Dendritic cell treated with granulocyte-macrophage colony-stimulating factor and Interleukin-4, amounts not matched to agents 40 ng/mL and 50 ng/mL, for 4 days (primary cell): ENCODE measurements at regions not wholly inside any gene's neighbourhood (a gene's known extent, or its start where the extent isn't known, plus 50 kb on each side); places are given as distances from the start of the nearest gene placed in this dataset.

ENCODE experiments used
- H3K27ac Mint-ChIP-seq: one replicate; pipeline ENCODE4 v1.8.0; 2022; ENCODE audit warnings: mild to moderate bottlenecking, mixed read lengths
- H3K27me3 Mint-ChIP-seq: one replicate; pipeline ENCODE4 v1.8.0; 2022; ENCODE audit warnings: mild to moderate bottlenecking, mixed read lengths
- H3K36me3 Mint-ChIP-seq: one replicate; pipeline ENCODE4 v1.8.0; 2022; ENCODE audit warnings: low read depth, mixed read lengths
- H3K4me1 Mint-ChIP-seq: one replicate; pipeline ENCODE4 v1.8.0; 2022; ENCODE audit warnings: low read depth, mixed read lengths
- H3K4me3 Mint-ChIP-seq: one replicate; pipeline ENCODE4 v1.8.0; 2022; ENCODE audit warnings: mild to moderate bottlenecking, moderate library complexity, mixed read lengths
- H3K9me3 Mint-ChIP-seq: one replicate; pipeline ENCODE4 v1.8.0; 2022; ENCODE audit warnings: mixed read lengths
- intact Hi-C: fragments of 100-400 bp; cut with micrococcal nuclease; formaldehyde crosslinking; loops from one replicate; pipeline ENCODE4 v1.15.0; 2022

GRCh38 chr20:6265204-6265904, 142.5 kb upstream of the FERMT1 start:
- no peaks in the 10 kb centered on the region for H3K9me3 Mint-ChIP-seq
- peaks cover 5% of the 10 kb centered on the region for H3K4me1 Mint-ChIP-seq
- intact Hi-C loops: no loop called here
- H3K27ac Mint-ChIP-seq: no peak overlapping the region
- no peaks in the 10 kb centered on the region for H3K36me3 Mint-ChIP-seq
- H3K27me3 Mint-ChIP-seq: peaks cover 3% of the 10 kb centered on the region
- no peak overlapping the region for H3K4me3 Mint-ChIP-seq

GRCh38 chr20:6253396-6253795, 130.6 kb upstream of the FERMT1 start:
- H3K27me3 Mint-ChIP-seq: no peaks in the 10 kb centered on the region
- no peak overlapping the region for H3K4me3 Mint-ChIP-seq
- intact Hi-C loops: no loop called here
- no peaks in the 10 kb centered on the region for H3K4me1 Mint-ChIP-seq
- H3K27ac Mint-ChIP-seq: no peak overlapping the region
- H3K9me3 Mint-ChIP-seq: no peaks in the 10 kb centered on the region
- no peaks in the 10 kb centered on the region for H3K36me3 Mint-ChIP-seq

DNA sequence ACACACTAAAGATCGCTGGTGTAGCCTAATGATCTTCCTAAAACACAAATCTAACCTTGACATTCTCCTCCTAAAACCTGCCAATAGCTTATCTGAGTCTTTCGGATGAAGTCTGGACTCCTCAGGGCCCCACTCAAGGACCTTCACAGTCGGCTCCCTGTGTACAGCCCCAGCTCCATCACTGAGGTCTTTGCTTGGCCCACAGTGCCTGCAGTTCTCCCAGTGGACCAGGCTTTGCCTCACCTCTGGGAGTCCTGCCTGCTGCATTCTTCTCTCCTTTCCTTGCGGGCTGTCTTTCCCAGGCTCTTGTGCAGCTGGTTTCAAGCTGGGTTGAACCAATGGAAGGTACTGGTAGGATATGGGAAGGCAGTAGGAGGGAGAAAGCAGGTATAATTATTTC, 122.6 kb upstream of the FERMT1 start:
- Mint-ChIP-seq H3K4me3 (no peak overlapping the region), H3K27me3 (no peaks in the 10 kb centered on the region), H3K27ac (no peak overlapping the region), H3K36me3 (no peaks in the 10 kb centered on the region), H3K4me1 (no peaks in the 10 kb centered on the region), H3K9me3 (no peaks in the 10 kb centered on the region)
- intact Hi-C loops: no loop called here

DNA sequence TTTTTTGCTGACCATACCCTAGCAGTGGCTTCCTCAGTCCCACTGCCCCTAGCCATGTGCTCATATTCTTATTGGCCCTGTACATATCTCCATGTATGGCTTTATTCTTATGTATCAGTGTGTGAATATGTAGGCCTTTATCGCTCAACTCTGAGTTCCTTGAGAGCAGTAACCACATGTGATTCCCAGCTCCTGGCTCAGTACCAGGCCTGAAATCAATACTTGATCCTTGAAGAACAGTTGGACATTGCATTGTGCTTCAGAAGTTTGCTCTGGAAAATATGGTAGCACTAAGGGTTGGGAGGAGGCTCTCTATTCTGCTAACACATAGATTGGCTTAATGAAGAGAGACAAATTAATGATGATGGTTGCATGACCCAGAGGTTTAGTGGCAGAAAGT, 118.8 kb upstream of the FERMT1 start:
- no peak overlapping the region for H3K4me3 Mint-ChIP-seq
- H3K9me3 Mint-ChIP-seq: no peaks in the 10 kb centered on the region
- intact Hi-C loops: no loop called here
- H3K4me1 Mint-ChIP-seq: no peaks in the 10 kb centered on the region
- H3K27me3 Mint-ChIP-seq: no peaks in the 10 kb centered on the region
- H3K27ac Mint-ChIP-seq: no peak overlapping the region
- H3K36me3 Mint-ChIP-seq: no peaks in the 10 kb centered on the region

- Mint-ChIP-seq H3K9me3 (no peaks in the 10 kb centered on the region), H3K4me1 (no peaks in the 10 kb centered on the region), H3K27me3 (no peaks in the 10 kb centered on the region), H3K4me3 (no peak overlapping the region), H3K27ac (no peak overlapping the region), H3K36me3 (no peaks in the 10 kb centered on the region)
- intact Hi-C loops: no loop called here
Observed at GRCh38 chr20:6240059-6240458, 117.2 kb upstream of the FERMT1 start.

DNA sequence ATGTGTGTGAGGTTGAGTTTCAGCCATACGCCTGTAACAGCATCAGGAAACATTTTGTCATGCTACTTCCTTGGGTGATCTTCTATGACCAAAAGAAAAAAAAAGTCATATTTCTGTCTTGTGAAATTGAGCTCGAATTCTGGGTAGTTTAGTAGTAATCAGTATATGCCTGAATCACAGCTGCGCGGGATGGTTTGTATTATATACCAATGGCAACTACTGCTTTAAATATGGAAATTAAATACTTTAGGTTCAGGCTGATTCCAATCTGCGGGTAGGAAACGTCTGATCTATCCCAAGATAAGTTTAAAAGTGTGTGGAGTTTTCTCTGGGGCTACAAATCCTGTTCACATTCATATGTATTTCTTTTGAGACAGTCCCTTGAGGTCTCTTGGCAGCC, 115.6 kb upstream of the FERMT1 start:
- Mint-ChIP-seq H3K27me3 (no peaks in the 10 kb centered on the region), H3K36me3 (no peaks in the 10 kb centered on the region), H3K9me3 (peaks cover 4% of the 10 kb centered on the region), H3K27ac (no peak overlapping the region), H3K4me3 (no peak overlapping the region), H3K4me1 (no peaks in the 10 kb centered on the region)
- intact Hi-C loops: no loop called here

DNA sequence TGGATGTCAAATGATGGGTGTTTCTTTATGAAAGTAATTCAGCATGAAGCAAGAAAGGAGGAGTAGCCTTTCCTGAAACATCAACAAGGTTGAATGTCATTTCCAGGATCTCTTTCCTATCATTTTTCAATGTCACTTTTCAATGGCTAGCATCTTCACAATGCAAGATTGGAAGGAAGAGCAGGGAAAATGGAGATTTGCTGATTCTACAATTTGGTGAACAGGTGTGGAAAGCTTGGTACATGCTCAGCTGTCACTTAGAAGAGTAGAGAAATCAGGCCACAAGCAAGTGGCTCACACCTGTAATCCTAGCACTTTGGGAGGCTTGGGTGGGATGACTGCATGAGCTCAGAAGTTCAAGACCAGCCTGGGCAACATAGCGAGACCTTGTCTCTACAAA, 112.7 kb upstream of the FERMT1 start:
- H3K4me1 Mint-ChIP-seq: no peaks in the 10 kb centered on the region
- H3K9me3 Mint-ChIP-seq: peaks cover 13% of the 10 kb centered on the region
- no peaks in the 10 kb centered on the region for H3K36me3 Mint-ChIP-seq
- H3K27ac Mint-ChIP-seq: no peak overlapping the region
- no peaks in the 10 kb centered on the region for H3K27me3 Mint-ChIP-seq
- H3K4me3 Mint-ChIP-seq: no peak overlapping the region
- intact Hi-C loops: no loop called here

DNA sequence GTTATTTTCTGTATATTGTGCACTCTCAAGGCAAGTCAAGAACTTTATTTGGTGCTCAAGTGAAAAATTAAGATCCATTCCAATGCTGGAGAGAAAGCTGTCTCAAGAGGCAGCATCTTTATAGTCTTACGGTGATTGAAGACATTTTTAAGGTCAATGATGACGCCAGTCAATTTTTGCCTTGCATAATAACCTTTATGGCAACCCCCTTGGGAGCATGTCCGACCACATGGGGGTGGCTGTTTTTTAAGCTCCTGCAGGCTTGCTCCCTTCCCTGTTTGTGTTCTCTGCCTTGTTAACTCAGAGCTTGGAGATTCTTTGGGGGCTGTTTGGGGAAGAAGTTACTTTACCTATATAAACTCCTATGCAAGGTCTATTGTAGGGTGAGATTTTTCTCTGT, 109.6 kb upstream of the FERMT1 start:
- Mint-ChIP-seq H3K4me1 (no peaks in the 10 kb centered on the region), H3K27me3 (no peaks in the 10 kb centered on the region), H3K27ac (no peak overlapping the region), H3K9me3 (peaks cover 13% of the 10 kb centered on the region), H3K36me3 (no peaks in the 10 kb centered on the region), H3K4me3 (no peak overlapping the region)
- intact Hi-C loops: no loop called here

- H3K4me1 Mint-ChIP-seq: no peaks in the 10 kb centered on the region
- no peaks in the 10 kb centered on the region for H3K27me3 Mint-ChIP-seq
- H3K9me3 Mint-ChIP-seq: peaks cover 13% of the 10 kb centered on the region
- H3K27ac Mint-ChIP-seq: no peak overlapping the region
- no peaks in the 10 kb centered on the region for H3K36me3 Mint-ChIP-seq
- intact Hi-C loops: no loop called here
- H3K4me3 Mint-ChIP-seq: no peak overlapping the region
Observed at GRCh38 chr20:6231556-6231955, 108.7 kb upstream of the FERMT1 start.

GRCh38 chr20:6228302-6228843, 105.5 kb upstream of the FERMT1 start:
- H3K9me3 Mint-ChIP-seq: peaks cover 12% of the 10 kb centered on the region
- H3K36me3 Mint-ChIP-seq: no peaks in the 10 kb centered on the region
- no peaks in the 10 kb centered on the region for H3K27me3 Mint-ChIP-seq
- intact Hi-C loops: no loop called here
- no peak overlapping the region for H3K27ac Mint-ChIP-seq
- no peaks in the 10 kb centered on the region for H3K4me1 Mint-ChIP-seq
- H3K4me3 Mint-ChIP-seq: no peak overlapping the region

GRCh38 chr20:6213311-6213710, 90.5 kb upstream of the FERMT1 start:
- intact Hi-C loops: no loop called here
- no peak overlapping the region for H3K4me3 Mint-ChIP-seq
- H3K4me1 Mint-ChIP-seq: no peaks in the 10 kb centered on the region
- H3K9me3 Mint-ChIP-seq: peaks cover 30% of the 10 kb centered on the region
- H3K27ac Mint-ChIP-seq: no peak overlapping the region
- H3K27me3 Mint-ChIP-seq: no peaks in the 10 kb centered on the region
- no peaks in the 10 kb centered on the region for H3K36me3 Mint-ChIP-seq

DNA sequence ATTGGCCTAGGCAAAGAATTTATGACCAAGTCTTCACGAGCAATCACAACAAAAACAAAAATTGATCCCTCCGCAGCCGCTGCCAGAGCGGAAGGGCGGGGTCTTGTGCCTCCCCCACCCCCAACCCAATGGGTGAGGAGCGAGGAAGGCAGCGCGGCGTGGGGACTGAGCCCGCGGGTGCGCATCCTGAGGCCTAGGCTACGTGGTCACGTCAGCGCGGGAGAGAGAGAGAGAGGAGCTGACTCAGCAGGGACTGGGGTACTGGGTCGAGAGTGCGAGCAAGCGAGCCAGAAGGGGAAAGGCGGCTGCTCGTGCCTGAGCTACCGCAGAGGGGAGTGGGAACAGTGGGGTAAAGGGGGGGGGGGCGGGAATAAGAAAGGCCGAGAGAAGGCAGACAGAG, 90.1 kb upstream of the FERMT1 start:
- Mint-ChIP-seq H3K27ac (no peak overlapping the region), H3K4me1 (no peaks in the 10 kb centered on the region), H3K4me3 (no peak overlapping the region), H3K9me3 (peaks cover 30% of the 10 kb centered on the region), H3K27me3 (no peaks in the 10 kb centered on the region), H3K36me3 (no peaks in the 10 kb centered on the region)
- intact Hi-C loops: no loop called here

GRCh38 chr20:6209093-6209492, 86.3 kb upstream of the FERMT1 start:
- Mint-ChIP-seq H3K36me3 (no peaks in the 10 kb centered on the region), H3K27ac (no peak overlapping the region), H3K27me3 (no peaks in the 10 kb centered on the region), H3K4me3 (no peak overlapping the region), H3K4me1 (no peaks in the 10 kb centered on the region), H3K9me3 (peaks cover 39% of the 10 kb centered on the region)
- intact Hi-C loops: no loop called here

DNA sequence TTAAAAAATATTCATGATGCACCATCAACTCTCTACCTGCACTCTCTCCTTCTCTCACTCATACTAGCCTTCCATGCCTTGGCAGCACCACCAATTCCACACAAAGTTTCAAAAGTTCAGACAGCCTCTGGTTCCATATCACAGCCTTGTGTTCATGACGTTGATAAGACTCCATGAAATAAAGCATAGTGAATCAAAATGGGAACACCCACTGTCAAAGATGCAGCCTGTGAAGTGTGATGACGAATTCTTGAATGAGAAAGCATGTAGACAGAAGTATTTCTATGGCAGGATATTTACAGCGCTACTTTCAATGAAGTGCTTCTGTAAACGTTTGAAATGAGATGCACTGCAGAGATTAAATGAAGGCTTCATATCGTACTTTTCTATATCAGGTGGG, 77.3 kb upstream of the FERMT1 start:
- Mint-ChIP-seq H3K27me3 (no peaks in the 10 kb centered on the region), H3K9me3 (no peaks in the 10 kb centered on the region), H3K4me1 (no peaks in the 10 kb centered on the region), H3K4me3 (no peak overlapping the region), H3K27ac (no peak overlapping the region), H3K36me3 (no peaks in the 10 kb centered on the region)
- intact Hi-C loops: no loop called here

GRCh38 chr20:6185268-6185667, 62.4 kb upstream of the FERMT1 start:
- intact Hi-C loops: no loop called here
- H3K27me3 Mint-ChIP-seq: peaks cover 2% of the 10 kb centered on the region
- no peaks in the 10 kb centered on the region for H3K9me3 Mint-ChIP-seq
- no peaks in the 10 kb centered on the region for H3K36me3 Mint-ChIP-seq
- H3K4me1 Mint-ChIP-seq: no peaks in the 10 kb centered on the region
- H3K4me3 Mint-ChIP-seq: no peak overlapping the region
- H3K27ac Mint-ChIP-seq: no peak overlapping the region
